H9 (cell line): ENCODE measurements at regions not wholly inside any gene's neighbourhood (a gene's known extent, or its start where the extent isn't known, plus 50 kb on each side); places are given as distances from the start of the nearest gene placed in this dataset.

Experiments used
- DNase-seq: peaks from one replicate; pipeline ENCODE4 v3.0.0-alpha.2; 2017
- H2AFZ ChIP-seq: one replicate; pipeline ENCODE4 v1.6.1; 2013; ENCODE audit warnings: mild to moderate bottlenecking, low read length, control low read depth, moderate library complexity
- H2AK5ac ChIP-seq: 2 replicates; pipeline ENCODE4 v1.6.1; 2013; ENCODE audit warnings: low read length, control low read depth, mixed read lengths; ENCODE audit not compliant: insufficient read length
- H2BK120ac ChIP-seq: one replicate; pipeline ENCODE4 v1.6.1; 2013; ENCODE audit warnings: low read depth, mild to moderate bottlenecking, low read length, control low read depth, inconsistent platforms; ENCODE audit not compliant: poor library complexity, severe bottlenecking
- H2BK12ac ChIP-seq: 2 replicates; pipeline ENCODE4 v1.6.1; 2013; ENCODE audit warnings: low read length, control low read depth, mixed read lengths, low read depth; ENCODE audit not compliant: insufficient read length
- H2BK15ac ChIP-seq: 2 replicates; pipeline ENCODE4 v1.6.1; 2013; ENCODE audit warnings: low read depth, low read length, control low read depth
- H2BK20ac ChIP-seq: one replicate; pipeline ENCODE4 v1.6.1; 2013; ENCODE audit warnings: low read depth, mild to moderate bottlenecking, low read length, control low read depth, inconsistent platforms; ENCODE audit not compliant: poor library complexity, severe bottlenecking
- H2BK5ac ChIP-seq: 2 replicates; pipeline ENCODE4 v1.6.1; 2013; ENCODE audit warnings: low read length, control low read depth, mixed read lengths; ENCODE audit not compliant: insufficient read length
- H3K14ac ChIP-seq: 2 replicates; pipeline ENCODE4 v1.6.1; 2013; ENCODE audit warnings: low read length, control low read depth; ENCODE audit not compliant: insufficient read depth
- H3K18ac ChIP-seq: 2 replicates; pipeline ENCODE4 v1.6.1; 2013; ENCODE audit warnings: low read depth, mild to moderate bottlenecking, mixed read lengths, low read length, control low read depth; ENCODE audit not compliant: insufficient read length
- H3K23ac ChIP-seq: 2 replicates; pipeline ENCODE4 v1.6.1; 2013; ENCODE audit warnings: low read length, control low read depth, mixed read lengths, low read depth; ENCODE audit not compliant: insufficient read length
- H3K23me2 ChIP-seq: 2 replicates; pipeline ENCODE4 v1.6.1; 2013; ENCODE audit warnings: low read depth, mild to moderate bottlenecking, mixed read lengths, low read length, control low read depth; ENCODE audit not compliant: insufficient read length, poor library complexity, severe bottlenecking
- H3K27ac ChIP-seq: 2 replicates; pipeline ENCODE4 v1.5.1; 2013; ENCODE audit warnings: low read length, control low read depth, mixed read lengths, low read depth; ENCODE audit not compliant: insufficient read length
- H3K27me3 ChIP-seq: 2 replicates; pipeline ENCODE4 v1.6.1; 2013; ENCODE audit warnings: low read length, control low read depth, inconsistent platforms; ENCODE audit not compliant: insufficient read depth
- H3K4ac ChIP-seq: 2 replicates; pipeline ENCODE4 v1.6.1; 2013; ENCODE audit warnings: low read depth, mild to moderate bottlenecking, control low read depth, inconsistent platforms, low read length, moderate library complexity
- H3K4me1 ChIP-seq: 2 replicates; pipeline ENCODE4 v1.6.1; 2013; ENCODE audit warnings: low read length, control low read depth, inconsistent platforms; ENCODE audit not compliant: insufficient read depth
- H3K4me2 ChIP-seq: 2 replicates; pipeline ENCODE4 v1.6.1; 2013; ENCODE audit warnings: low read length, control low read depth, mixed read lengths; ENCODE audit not compliant: insufficient read length, insufficient read depth
- H3K56ac ChIP-seq: 2 replicates; pipeline ENCODE4 v1.6.1; 2013; ENCODE audit warnings: low read depth, mild to moderate bottlenecking, mixed read lengths, low read length, control low read depth; ENCODE audit not compliant: insufficient read length
- H3K79me1 ChIP-seq: 2 replicates; pipeline ENCODE4 v1.6.1; 2013; ENCODE audit warnings: low read depth, mild to moderate bottlenecking, moderate library complexity, low read length, control low read depth, inconsistent platforms; ENCODE audit not compliant: insufficient read depth, poor library complexity, severe bottlenecking
- H3K79me2 ChIP-seq: 2 replicates; pipeline ENCODE4 v1.6.1; 2013; ENCODE audit warnings: low read length, control low read depth, inconsistent platforms; ENCODE audit not compliant: insufficient read depth
- H3K9ac ChIP-seq: 2 replicates; pipeline ENCODE4 v1.6.1; 2013; ENCODE audit warnings: low read length, control low read depth, mixed read lengths; ENCODE audit not compliant: insufficient read length; ENCODE audit errors: extremely low read depth
- H3K9me3 ChIP-seq: one replicate; pipeline ENCODE4 v1.6.1; 2013; ENCODE audit warnings: low read depth, low read length, inconsistent platforms; ENCODE audit not compliant: control insufficient read depth
- H3T11ph ChIP-seq: one replicate; pipeline ENCODE4 v1.6.1; 2013; ENCODE audit warnings: mild to moderate bottlenecking, low read length, control low read depth, inconsistent platforms
- H4K20me1 ChIP-seq: one replicate; pipeline ENCODE4 v1.6.1; 2013; ENCODE audit not compliant: control insufficient read depth, insufficient read length, insufficient read depth
- H4K5ac ChIP-seq: 2 replicates; pipeline ENCODE4 v1.6.1; 2013; ENCODE audit warnings: low read depth, mild to moderate bottlenecking, mixed read lengths, low read length, control low read depth; ENCODE audit not compliant: insufficient read length
- H4K8ac ChIP-seq: replicated peaks from 2 replicates; pipeline ENCODE4 v1.6.1; 2013; ENCODE audit warnings: low read length, control low read depth, mixed read lengths, low read depth; ENCODE audit not compliant: insufficient read length
- H4K91ac ChIP-seq: 2 replicates; pipeline ENCODE4 v1.6.1; 2013; ENCODE audit warnings: low read depth, mild to moderate bottlenecking, moderate library complexity, mixed read lengths, low read length, control low read depth; ENCODE audit not compliant: insufficient read length
- H3K27ac Mint-ChIP-seq, 3 experiments: 2 replicates in 2 of 3; 3 replicates in 1 of 3; pipeline ENCODE4 v1.8.0; 2020 to 2021; ENCODE audit warnings: mixed read lengths in 3 of 3, mild to moderate bottlenecking in 1 of 3, moderate library complexity in 1 of 3
- H3K27me3 Mint-ChIP-seq: 2 replicates; pipeline ENCODE4 v1.8.0; 2021; ENCODE audit warnings: low read depth, mild to moderate bottlenecking, moderate library complexity, mixed read lengths
- H3K36me3 Mint-ChIP-seq, 3 experiments: 2 replicates in 2 of 3; 3 replicates in 1 of 3; pipeline ENCODE4 v1.8.0; 2020 to 2021; ENCODE audit warnings: low read depth in 3 of 3, mixed read lengths in 3 of 3; ENCODE audit not compliant: insufficient read depth in 1 of 3
- H3K4me1 Mint-ChIP-seq, 2 experiments: 2 replicates each; pipeline ENCODE4 v1.8.0; 2020; ENCODE audit warnings: mixed read lengths in 2 of 2
- H3K4me3 Mint-ChIP-seq, 2 experiments: 2 replicates in 1 of 2; 3 replicates in 1 of 2; pipeline ENCODE4 v1.8.0; 2020 to 2021; ENCODE audit warnings: mild to moderate bottlenecking in 2 of 2, mixed read lengths in 2 of 2, moderate library complexity in 1 of 2
- H3K9me3 Mint-ChIP-seq, 2 experiments: 2 replicates in 1 of 2; 3 replicates in 1 of 2; pipeline ENCODE4 v1.8.0; 2020; ENCODE audit warnings: mild to moderate bottlenecking in 2 of 2, mixed read lengths in 2 of 2, moderate library complexity in 1 of 2
- WGBS: extraction: QIAGEN DNeasy Blood & Tissue Kit; methylation state at CpG from one replicate; pipeline ENCODE4 v1.1.7; 2013; ENCODE audit warnings: missing lambda C conversion rate, low lambda C conversion rate, mixed read lengths; ENCODE audit not compliant: insufficient read length; ENCODE audit errors: extremely low coverage; 5-methylcytosine and 5-hydroxymethylcytosine counted together
- TF ChIP-seq, protein P1 (sequence below): fragments of 200-600 bp; sonication (generic); conservative IDR thresholded peaks from 3 replicates; pipeline ENCODE4 v1.8.0; 2021; ENCODE audit warnings: antibody characterized with exemption, mild to moderate bottlenecking

DNA sequence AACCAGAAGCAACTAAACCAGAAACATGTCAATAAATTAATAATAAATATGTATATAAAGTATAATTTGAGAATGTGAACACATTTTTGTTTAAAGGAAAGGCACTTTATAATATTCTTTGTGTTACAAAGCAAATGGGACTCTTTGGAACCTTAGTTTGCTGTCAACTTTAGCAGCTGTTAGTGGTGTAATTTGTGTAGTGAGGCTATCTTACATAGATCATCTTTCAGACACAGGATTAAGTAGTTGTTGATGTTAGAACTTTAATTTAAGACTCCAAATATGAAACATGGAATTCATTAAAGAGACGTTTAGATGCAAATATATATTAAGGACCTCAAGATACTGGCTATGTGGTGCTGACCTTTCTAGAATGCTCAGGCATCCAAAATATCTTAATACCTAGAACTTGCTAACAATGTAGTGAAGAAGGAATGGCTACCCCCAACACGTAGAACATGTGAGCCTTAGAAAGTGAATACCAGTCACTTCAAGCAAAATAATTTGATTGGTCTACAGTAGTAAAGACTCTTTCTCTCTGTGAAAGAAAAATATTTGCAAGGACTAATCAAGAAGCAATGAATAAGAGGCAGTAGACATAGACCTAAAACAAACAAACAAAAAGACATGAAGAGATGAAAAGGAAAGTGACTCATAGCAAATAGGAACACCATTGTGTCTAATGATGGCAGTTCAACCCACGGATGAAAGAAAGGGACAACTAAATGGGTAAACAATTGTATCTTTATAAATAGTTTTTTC is 811.4 kb downstream of the USP25 start:
- no peak overlapping the region for H3K27ac Mint-ChIP-seq
- Histone ChIP-seq H3K27me3 (no peaks in the 10 kb centered on the region), H3K79me1 (no peaks in the 10 kb centered on the region), H2AK5ac (no peak overlapping the region), H3K23me2 (no peaks in the 10 kb centered on the region), H2AFZ (no peak overlapping the region), H4K5ac (no peak overlapping the region), H2BK20ac (no peak overlapping the region), H4K91ac (no peak overlapping the region), H3K23ac (no peak overlapping the region), H2BK15ac (no peak overlapping the region), H2BK5ac (no peak overlapping the region), H3K4ac (no peak overlapping the region), H3K18ac (no peak overlapping the region), H4K8ac (no peak overlapping the region), H3K56ac (no peak overlapping the region), H3K27ac (no peak overlapping the region), H3K79me2 (no peaks in the 10 kb centered on the region), H3K4me1 (no peaks in the 10 kb centered on the region), H3T11ph (no peak overlapping the region), H3K9ac (no peak overlapping the region), H2BK120ac (no peak overlapping the region), H3K4me2 (no peak overlapping the region), H2BK12ac (no peak overlapping the region), H3K9me3 (no peaks in the 10 kb centered on the region), H4K20me1 (no peaks in the 10 kb centered on the region), H3K14ac (no peak overlapping the region)
- H3K27me3 Mint-ChIP-seq, result no peaks in the 10 kb centered on the region
- DNase-seq, result no peak
- H3K4me1 Mint-ChIP-seq, result no peaks in the 10 kb centered on the region
- no peaks in the 10 kb centered on the region; a peak in 1 of 7 replicates for H3K36me3 Mint-ChIP-seq
- no peaks in the 10 kb centered on the region for H3K9me3 Mint-ChIP-seq
- no peak overlapping the region for H3K4me3 Mint-ChIP-seq
- no CpG with 5 or more reads among the region's 3 CpGs for WGBS
- TF ChIP-seq, protein P1, sequence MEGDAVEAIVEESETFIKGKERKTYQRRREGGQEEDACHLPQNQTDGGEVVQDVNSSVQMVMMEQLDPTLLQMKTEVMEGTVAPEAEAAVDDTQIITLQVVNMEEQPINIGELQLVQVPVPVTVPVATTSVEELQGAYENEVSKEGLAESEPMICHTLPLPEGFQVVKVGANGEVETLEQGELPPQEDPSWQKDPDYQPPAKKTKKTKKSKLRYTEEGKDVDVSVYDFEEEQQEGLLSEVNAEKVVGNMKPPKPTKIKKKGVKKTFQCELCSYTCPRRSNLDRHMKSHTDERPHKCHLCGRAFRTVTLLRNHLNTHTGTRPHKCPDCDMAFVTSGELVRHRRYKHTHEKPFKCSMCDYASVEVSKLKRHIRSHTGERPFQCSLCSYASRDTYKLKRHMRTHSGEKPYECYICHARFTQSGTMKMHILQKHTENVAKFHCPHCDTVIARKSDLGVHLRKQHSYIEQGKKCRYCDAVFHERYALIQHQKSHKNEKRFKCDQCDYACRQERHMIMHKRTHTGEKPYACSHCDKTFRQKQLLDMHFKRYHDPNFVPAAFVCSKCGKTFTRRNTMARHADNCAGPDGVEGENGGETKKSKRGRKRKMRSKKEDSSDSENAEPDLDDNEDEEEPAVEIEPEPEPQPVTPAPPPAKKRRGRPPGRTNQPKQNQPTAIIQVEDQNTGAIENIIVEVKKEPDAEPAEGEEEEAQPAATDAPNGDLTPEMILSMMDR, result no peak
